A549 (cell line): ENCODE measurements at regions not wholly inside any gene's neighbourhood (a gene's known extent, or its start where the extent isn't known, plus 50 kb on each side); places are given as distances from the start of the nearest gene placed in this dataset.

Experiments
- ATAC-seq, 2 experiments: fragments of 200-7000 bp in 1 of 2; fragments of >200 bp in 1 of 2; cut with Nextera tagmentation in 1 of 2; cut with Tn5 transposase in 1 of 2; 3 replicates each; pipeline versions ENCODE4 v1.8.0 to v1.9.1; 2018 to 2020; ENCODE audit warnings: mild to moderate bottlenecking in 1 of 2, moderate library complexity in 1 of 2
- CTCF ChIA-PET: fragments of 300-600 bp; sonication (Branson Sonifier 250); formaldehyde crosslinking; extraction: SDS; loops from one replicate; lab custom pipeline; 2021; ENCODE audit warnings: antibody characterized with exemption, inconsistent platforms; lab: Yijun Ruan, JAX
- POLR2A ChIA-PET: fragments of 350-600 bp; formaldehyde crosslinking; extraction: SDS; loops from one replicate; lab custom pipeline; 2021; ENCODE audit warnings: antibody characterized with exemption, inconsistent platforms; lab: Yijun Ruan, JAX
- DNase-seq, 2 experiments: peaks; one replicate each; pipeline versions ENCODE4 v3.0.0 to v3.0.0-alpha.2; 2011 to 2016; ENCODE audit warnings: low read depth in 1 of 2, low spot score in 1 of 2
- FAIRE-seq: peaks from 2 replicates; lab custom pipeline; 2011; peaks lifted over from hg19 to GRCh38; lab: Jason Lieb, UNC
- H3K27ac ChIP-seq, 2 experiments: fragments of >200 bp; sonication (Bioruptor Twin); formaldehyde crosslinking; 3 replicates each; pipeline ENCODE4 v1.5.1; 2016 to 2017
- H3K4me1 ChIP-seq: fragments of >200 bp; sonication (Bioruptor Twin); formaldehyde crosslinking; 3 replicates; pipeline ENCODE4 v1.6.1; 2016
- H3K4me2 ChIP-seq: fragments of >200 bp; sonication (Bioruptor Twin); formaldehyde crosslinking; 3 replicates; pipeline ENCODE4 v1.6.1; 2016
- H3K4me3 ChIP-seq: fragments of >200 bp; sonication (Bioruptor Twin); formaldehyde crosslinking; 3 replicates; pipeline ENCODE4 v1.5.1; 2016
- H3K9me3 ChIP-seq: fragments of >200 bp; sonication (Bioruptor Twin); formaldehyde crosslinking; 3 replicates; pipeline ENCODE4 v1.6.1; 2016
- CBX2 ChIP-seq: fragments of 200-600 bp; sonication (generic); IDR thresholded peaks from 2 replicates; pipeline ENCODE4 v1.6.1; 2016; ENCODE audit warnings: low read depth, mild to moderate bottlenecking, borderline replicate concordance
- ELK1 ChIP-seq: fragments of 150-350 bp; IDR thresholded peaks from 2 replicates; pipeline ENCODE4 v1.6.1; 2014; ENCODE audit warnings: low read depth, mild to moderate bottlenecking, low read length
- EP300 ChIP-seq, 2 experiments: fragments of >200 bp; sonication (Bioruptor Twin); formaldehyde crosslinking; IDR thresholded peaks; 2 replicates in 1 of 2; 3 replicates in 1 of 2; pipeline ENCODE4 v1.6.1; 2016 to 2017
- ESRRA ChIP-seq: fragments of 150-350 bp; IDR thresholded peaks from 2 replicates; pipeline ENCODE4 v1.6.1; 2014; ENCODE audit warnings: mild to moderate bottlenecking, low read length, borderline replicate concordance
- FOSB ChIP-seq: fragments of 250-450 bp; sonication (Bioruptor Pico); IDR thresholded peaks from 2 replicates; pipeline ENCODE4 v1.5.0; 2020; ENCODE audit warnings: mild to moderate bottlenecking, moderate library complexity
- GATA3 ChIP-seq: IDR thresholded peaks from 2 replicates; pipeline ENCODE4 v1.6.1; 2012; ENCODE audit warnings: borderline replicate concordance
- HEYL ChIP-seq: fragments of 250-450 bp; sonication (Bioruptor Pico); IDR thresholded peaks from 2 replicates; pipeline ENCODE4 v1.8.0; 2021; ENCODE audit warnings: mild to moderate bottlenecking, moderate library complexity
- HOXA7 ChIP-seq: fragments of 250-450 bp; sonication (Bioruptor Pico); IDR thresholded peaks from 2 replicates; pipeline ENCODE4 v1.5.0; 2020; ENCODE audit warnings: mild to moderate bottlenecking, moderate library complexity
- JUN ChIP-seq, 2 experiments: fragments of >200 bp; sonication (Bioruptor Twin); formaldehyde crosslinking; IDR thresholded peaks; 2 replicates in 1 of 2; 3 replicates in 1 of 2; pipeline ENCODE4 v1.6.1; 2016 to 2017
- KDM1A ChIP-seq: fragments of 200-600 bp; sonication (generic); IDR thresholded peaks from 2 replicates; pipeline ENCODE4 v1.6.1; 2016; ENCODE audit warnings: low read depth, mild to moderate bottlenecking
- KDM5A ChIP-seq: fragments of 200-600 bp; sonication (generic); IDR thresholded peaks from 2 replicates; pipeline ENCODE4 v1.6.1; 2016; ENCODE audit warnings: antibody characterized with exemption, mild to moderate bottlenecking
- MAFK ChIP-seq: fragments of 450-650 bp; IDR thresholded peaks from 2 replicates; pipeline ENCODE4 v1.6.1; 2014; ENCODE audit not compliant: partially characterized antibody
- MAZ ChIP-seq: fragments of 150-350 bp; IDR thresholded peaks from 2 replicates; pipeline ENCODE4 v1.6.1; 2014; ENCODE audit warnings: antibody characterized with exemption, low read depth, low read length, borderline replicate concordance
- MYC ChIP-seq: IDR thresholded peaks from 2 replicates; pipeline ENCODE4 v1.6.1; 2012; ENCODE audit warnings: mild to moderate bottlenecking, inconsistent platforms, low read length, improper control_type of control experiment, borderline replicate concordance
- NFE2L2 ChIP-seq: fragments of 150-350 bp; conservative IDR thresholded peaks from 2 replicates; pipeline ENCODE4 v1.6.1; 2014; ENCODE audit warnings: low read length
- NR3C1 ChIP-seq: fragments of >200 bp; sonication (Bioruptor Twin); formaldehyde crosslinking; IDR thresholded peaks from 3 replicates; pipeline ENCODE4 v1.6.1; 2017
- RARB ChIP-seq: fragments of 250-450 bp; sonication (Bioruptor Pico); IDR thresholded peaks from 2 replicates; pipeline ENCODE4 v1.8.0; 2021; ENCODE audit warnings: mild to moderate bottlenecking, moderate library complexity
- RCOR1 ChIP-seq: fragments of 150-350 bp; IDR thresholded peaks from 2 replicates; pipeline ENCODE4 v1.6.1; 2014; ENCODE audit warnings: antibody characterized with exemption, low read length, low read depth
- RNF2 ChIP-seq: fragments of 200-600 bp; sonication (generic); IDR thresholded peaks from 2 replicates; pipeline ENCODE4 v1.6.1; 2016; ENCODE audit warnings: low read depth, mild to moderate bottlenecking, antibody characterized with exemption, moderate library complexity, borderline replicate concordance
- SREBF2 ChIP-seq: fragments of 450-650 bp; IDR thresholded peaks from 2 replicates; pipeline ENCODE4 v1.6.1; 2014; ENCODE audit warnings: mild to moderate bottlenecking, moderate library complexity
- TFCP2L1 ChIP-seq: fragments of 250-450 bp; sonication (Bioruptor Pico); IDR thresholded peaks from 2 replicates; pipeline ENCODE4 v1.5.0; 2021; ENCODE audit warnings: mild to moderate bottlenecking
- ZC3H11A ChIP-seq: fragments of 450-650 bp; IDR thresholded peaks from 2 replicates; pipeline ENCODE4 v1.6.1; 2014; ENCODE audit warnings: antibody characterized with exemption, mild to moderate bottlenecking
- whole genome bisulfite sequencing: methylation state at CpG from one replicate; pipeline ENCODE4 v1.1.6; 2017; ENCODE audit errors: missing lambda C conversion rate; 5-methylcytosine and 5-hydroxymethylcytosine counted together
- TF ChIP-seq, protein P1 (sequence below): IDR thresholded peaks from 2 replicates; pipeline ENCODE4 v1.6.1; 2012; ENCODE audit warnings: low read depth, borderline replicate concordance
- TF ChIP-seq, protein P2 (sequence below): fragments of 200-600 bp; sonication (generic); IDR thresholded peaks from 2 replicates; pipeline ENCODE4 v1.6.1; 2016; ENCODE audit warnings: antibody characterized with exemption, mild to moderate bottlenecking, moderate library complexity

DNA sequence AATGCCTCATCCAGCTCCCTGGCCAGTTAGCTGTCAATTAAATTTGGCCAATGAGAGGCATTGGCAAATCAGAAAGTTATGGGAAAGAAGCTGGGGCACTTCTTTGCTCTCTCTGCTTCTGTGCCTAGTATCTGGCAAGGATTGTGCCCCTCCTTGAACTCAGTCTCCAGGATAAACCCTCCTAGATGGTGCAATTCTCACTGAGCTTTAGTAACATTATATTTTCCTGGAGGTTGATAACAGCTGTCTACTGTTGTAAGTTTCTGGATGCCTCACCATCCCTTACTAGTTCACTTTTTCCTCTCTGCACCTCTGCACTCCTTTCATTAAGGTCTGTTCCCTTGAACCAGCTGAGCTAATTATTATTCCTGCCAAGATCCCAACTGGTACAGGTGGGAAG is 329.5 kb downstream of the MFSD1 start (continued):
- TF ChIP-seq MAZ (no peak), RCOR1 (no peak), NFE2L2 (no peak)

DNA sequence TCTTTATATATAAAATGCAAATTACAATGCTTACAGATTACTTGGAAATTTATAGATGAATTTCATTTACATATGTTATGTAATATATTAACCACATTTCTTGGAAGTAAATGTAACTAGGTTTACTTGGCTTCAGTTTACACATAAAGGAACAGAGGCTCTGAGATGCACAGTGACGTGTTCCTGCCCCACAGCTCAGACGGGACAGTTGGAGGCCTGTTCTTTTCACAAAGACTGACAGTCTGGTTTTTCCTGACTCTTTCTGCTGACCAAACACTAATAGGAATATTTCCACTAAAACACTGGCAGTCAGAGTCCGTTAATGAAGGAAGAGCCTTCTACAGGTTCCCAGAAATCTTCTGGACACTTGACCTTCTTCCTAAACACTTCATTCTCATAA is 336.1 kb downstream of the MFSD1 start:
- 49% methylated on average over 3 of the region's 3 CpGs for WGBS
- no peak overlapping the region for H3K4me2 ChIP-seq
- H3K4me3 ChIP-seq = no peak overlapping the region
- ATAC-seq (no peak), FAIRE-seq (no peak), DNase-seq (no peak)
- H3K4me1 ChIP-seq = no peaks in the 10 kb centered on the region
- H3K27ac ChIP-seq = no peak overlapping the region
- CTCF ChIA-PET = interaction anchor here (1.1 to 1.3 kb wide), 3 partner anchors 9 to 115 kb away, joined by 3 read pairs; no protein-coding TSS in a partner anchor
- no peaks in the 10 kb centered on the region for H3K9me3 ChIP-seq
- TF ChIP-seq MAFK (peak; percentile 2), KDM5A (no peak), GATA3 (no peak)
- POLR2A ChIA-PET = no interaction called here

DNA sequence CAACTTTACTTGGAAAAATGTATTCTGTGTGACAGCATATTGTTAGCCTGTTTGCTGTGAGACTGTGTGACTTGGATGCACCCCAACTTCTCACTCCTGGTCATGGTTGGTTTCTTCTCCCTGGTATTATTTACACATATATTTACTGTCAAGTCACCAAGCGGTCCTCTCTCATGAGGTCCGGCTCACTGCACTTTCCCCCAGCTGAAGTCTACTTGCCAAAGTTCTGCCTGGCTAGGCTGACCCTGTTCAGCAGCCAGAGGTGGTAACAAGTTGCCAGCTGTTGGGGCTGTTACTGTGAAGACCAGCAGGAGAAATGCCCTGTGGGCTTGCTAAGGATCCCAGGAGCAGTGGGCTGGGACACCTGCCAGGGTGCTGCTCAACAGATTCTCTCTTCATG is 337.5 kb downstream of the MFSD1 start:
- ChIA-PET POLR2A (no interaction called here), CTCF (no interaction called here)
- ATAC-seq (no peak), FAIRE-seq (no peak), DNase-seq (no peak)
- Histone ChIP-seq H3K4me3 (no peak overlapping the region), H3K27ac (no peak overlapping the region), H3K4me1 (no peaks in the 10 kb centered on the region), H3K4me2 (no peak overlapping the region), H3K9me3 (no peaks in the 10 kb centered on the region)
- TF ChIP-seq RNF2 (no peak), EP300 (IDR thresholded peaks at IDR 0.05) (no peak), CBX2 (no peak), MYC (no peak), ESRRA (no peak), NR3C1 (no peak), KDM1A (no peak), HOXA7 (CRISPR knock-in tag) (no peak), RARB (CRISPR knock-in tag) (no peak), GATA3 (no peak)
- TF ChIP-seq, protein P1, sequence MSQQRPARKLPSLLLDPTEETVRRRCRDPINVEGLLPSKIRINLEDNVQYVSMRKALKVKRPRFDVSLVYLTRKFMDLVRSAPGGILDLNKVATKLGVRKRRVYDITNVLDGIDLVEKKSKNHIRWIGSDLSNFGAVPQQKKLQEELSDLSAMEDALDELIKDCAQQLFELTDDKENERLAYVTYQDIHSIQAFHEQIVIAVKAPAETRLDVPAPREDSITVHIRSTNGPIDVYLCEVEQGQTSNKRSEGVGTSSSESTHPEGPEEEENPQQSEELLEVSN = no peak
- WGBS = 54% methylated on average over 2 of the region's 2 CpGs

- Histone ChIP-seq H3K27ac (no peak overlapping the region), H3K4me2 (no peak overlapping the region)
- FAIRE-seq = no peak
- ATAC-seq = no peak
- TF ChIP-seq TFCP2L1 (no peak), NR3C1 (no peak), HEYL (no peak), JUN (IDR thresholded peaks at IDR 0.05) (no peak), SREBF2 (no peak), ZC3H11A (no peak), FOSB (CRISPR knock-in tag) (no peak), ELK1 (no peak), NFE2L2 (no peak)
- TF ChIP-seq, protein P2, sequence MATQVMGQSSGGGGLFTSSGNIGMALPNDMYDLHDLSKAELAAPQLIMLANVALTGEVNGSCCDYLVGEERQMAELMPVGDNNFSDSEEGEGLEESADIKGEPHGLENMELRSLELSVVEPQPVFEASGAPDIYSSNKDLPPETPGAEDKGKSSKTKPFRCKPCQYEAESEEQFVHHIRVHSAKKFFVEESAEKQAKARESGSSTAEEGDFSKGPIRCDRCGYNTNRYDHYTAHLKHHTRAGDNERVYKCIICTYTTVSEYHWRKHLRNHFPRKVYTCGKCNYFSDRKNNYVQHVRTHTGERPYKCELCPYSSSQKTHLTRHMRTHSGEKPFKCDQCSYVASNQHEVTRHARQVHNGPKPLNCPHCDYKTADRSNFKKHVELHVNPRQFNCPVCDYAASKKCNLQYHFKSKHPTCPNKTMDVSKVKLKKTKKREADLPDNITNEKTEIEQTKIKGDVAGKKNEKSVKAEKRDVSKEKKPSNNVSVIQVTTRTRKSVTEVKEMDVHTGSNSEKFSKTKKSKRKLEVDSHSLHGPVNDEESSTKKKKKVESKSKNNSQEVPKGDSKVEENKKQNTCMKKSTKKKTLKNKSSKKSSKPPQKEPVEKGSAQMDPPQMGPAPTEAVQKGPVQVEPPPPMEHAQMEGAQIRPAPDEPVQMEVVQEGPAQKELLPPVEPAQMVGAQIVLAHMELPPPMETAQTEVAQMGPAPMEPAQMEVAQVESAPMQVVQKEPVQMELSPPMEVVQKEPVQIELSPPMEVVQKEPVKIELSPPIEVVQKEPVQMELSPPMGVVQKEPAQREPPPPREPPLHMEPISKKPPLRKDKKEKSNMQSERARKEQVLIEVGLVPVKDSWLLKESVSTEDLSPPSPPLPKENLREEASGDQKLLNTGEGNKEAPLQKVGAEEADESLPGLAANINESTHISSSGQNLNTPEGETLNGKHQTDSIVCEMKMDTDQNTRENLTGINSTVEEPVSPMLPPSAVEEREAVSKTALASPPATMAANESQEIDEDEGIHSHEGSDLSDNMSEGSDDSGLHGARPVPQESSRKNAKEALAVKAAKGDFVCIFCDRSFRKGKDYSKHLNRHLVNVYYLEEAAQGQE = no peak
- TF ChIP-seq, all 56 proteins: peak for 0
- DNase-seq = no peak
- ChIA-PET POLR2A (no interaction called here), CTCF (no interaction called here)
- no peaks in the 10 kb centered on the region for H3K4me1 ChIP-seq
- WGBS = 42% methylated on average over 2 of the region's 2 CpGs
- no peaks in the 10 kb centered on the region for H3K9me3 ChIP-seq
- H3K4me3 ChIP-seq = no peak overlapping the region
Observed at GRCh38 chr3:159144472-159144871, 342.6 kb downstream of the MFSD1 start.
